ENCODE measurements at regions not wholly inside any gene's neighbourhood (a gene's known extent, or its start where the extent isn't known, plus 50 kb on each side); places are given as distances from the start of the nearest gene placed in this dataset.

GRCh38 chr2:84257831-84258230, 201.2 kb downstream of the SUCLG1 start:
- peak; percentile 40 for TF ChIP-seq CTCF (conservative IDR thresholded peaks at IDR 0.05)
- H3K27ac Mint-ChIP-seq: no peak overlapping the region
- no peaks in the 10 kb centered on the region for H3K9me3 Mint-ChIP-seq
- H3K4me3 Mint-ChIP-seq: no peak overlapping the region
- DNase-seq (ENCODE audit: extremely low spot score, unreplicated experiment): no peak
- H3K36me3 Mint-ChIP-seq: peaks cover 4% of the 10 kb centered on the region
- H3K4me1 Mint-ChIP-seq (ENCODE audit: unreplicated experiment): no peaks in the 10 kb centered on the region
- peaks cover 2% of the 10 kb centered on the region for H3K27me3 Mint-ChIP-seq

GRCh38 chr2:84251651-84252302, 207.3 kb downstream of the SUCLG1 start:
- H3K36me3 Mint-ChIP-seq: no peaks in the 10 kb centered on the region
- no peak for DNase-seq (ENCODE audit: extremely low spot score, unreplicated experiment)
- peaks cover 32% of the 10 kb centered on the region for H3K27me3 Mint-ChIP-seq
- peaks cover 10% of the 10 kb centered on the region for H3K9me3 Mint-ChIP-seq
- no peak for TF ChIP-seq CTCF (conservative IDR thresholded peaks at IDR 0.05)
- no peak overlapping the region for H3K4me3 Mint-ChIP-seq
- no peak overlapping the region for H3K27ac Mint-ChIP-seq
- H3K4me1 Mint-ChIP-seq (ENCODE audit: unreplicated experiment): no peaks in the 10 kb centered on the region

GRCh38 chr2:84249140-84249539, 209.9 kb downstream of the SUCLG1 start:
- DNase-seq (ENCODE audit: extremely low spot score, unreplicated experiment): no peak
- H3K27ac Mint-ChIP-seq: no peak overlapping the region
- H3K36me3 Mint-ChIP-seq: no peaks in the 10 kb centered on the region
- H3K4me1 Mint-ChIP-seq (ENCODE audit: unreplicated experiment): no peaks in the 10 kb centered on the region
- TF ChIP-seq CTCF (conservative IDR thresholded peaks at IDR 0.05): no peak
- H3K4me3 Mint-ChIP-seq: no peak overlapping the region
- H3K9me3 Mint-ChIP-seq: peaks cover 10% of the 10 kb centered on the region
- H3K27me3 Mint-ChIP-seq: peaks cover 42% of the 10 kb centered on the region

- peaks cover 10% of the 10 kb centered on the region for H3K9me3 Mint-ChIP-seq
- H3K36me3 Mint-ChIP-seq: no peaks in the 10 kb centered on the region
- H3K4me3 Mint-ChIP-seq: no peak overlapping the region
- TF ChIP-seq CTCF (conservative IDR thresholded peaks at IDR 0.05): no peak
- no peak for DNase-seq (ENCODE audit: extremely low spot score, unreplicated experiment)
- H3K4me1 Mint-ChIP-seq (ENCODE audit: unreplicated experiment): no peaks in the 10 kb centered on the region
- H3K27ac Mint-ChIP-seq: no peak overlapping the region
- H3K27me3 Mint-ChIP-seq: peaks cover 44% of the 10 kb centered on the region
These were observed 211.5 kb downstream of the SUCLG1 start for GRCh38 chr2:84247532-84247931.

- no peaks in the 10 kb centered on the region for H3K4me1 Mint-ChIP-seq (ENCODE audit: unreplicated experiment)
- no peak for TF ChIP-seq CTCF (conservative IDR thresholded peaks at IDR 0.05)
- peaks cover 15% of the 10 kb centered on the region for H3K9me3 Mint-ChIP-seq
- no peaks in the 10 kb centered on the region for H3K36me3 Mint-ChIP-seq
- no peak overlapping the region for H3K27ac Mint-ChIP-seq
- H3K27me3 Mint-ChIP-seq: peaks cover 43% of the 10 kb centered on the region
- no peak overlapping the region for H3K4me3 Mint-ChIP-seq
- DNase-seq (ENCODE audit: extremely low spot score, unreplicated experiment): no peak
These were observed 215.0 kb downstream of the SUCLG1 start for GRCh38 chr2:84243788-84244733.
